Activated B cell treated with CpG ODN at 0.5 μM for 24 hours (primary cell): ENCODE measurements at regions not wholly inside any gene's neighbourhood (a gene's known extent, or its start where the extent isn't known, plus 50 kb on each side); places are given as distances from the start of the nearest gene placed in this dataset.

ENCODE experiments used
- ATAC-seq: fragments of 200-7000 bp; cut with Tn5 transposase; one replicate; pipeline ENCODE4 v1.10.0; 2021; ENCODE audit warnings: low read depth, mild to moderate bottlenecking, moderate library complexity
- CTCF ChIA-PET: fragments of 350-600 bp; sonication (Branson Sonifier 250); formaldehyde crosslinking; loops from one replicate; lab custom pipeline; 2021; ENCODE audit warnings: antibody characterized with exemption; lab: Charles Lee
- POLR2A ChIA-PET: fragments of 350-600 bp; sonication (Branson Sonifier 250); formaldehyde crosslinking; loops from one replicate; lab custom pipeline; 2021; ENCODE audit warnings: antibody characterized with exemption; lab: Charles Lee
- DNase-seq: peaks from one replicate; pipeline ENCODE4 v3.0.0; 2022
- H3K27ac Mint-ChIP-seq: one replicate; pipeline ENCODE4 v1.8.0; 2020; ENCODE audit warnings: mixed read lengths
- H3K27me3 Mint-ChIP-seq: one replicate; pipeline ENCODE4 v1.8.0; 2021; ENCODE audit warnings: mixed read lengths
- H3K36me3 Mint-ChIP-seq: one replicate; pipeline ENCODE4 v1.8.0; 2021; ENCODE audit warnings: low read depth, mixed read lengths
- H3K4me1 Mint-ChIP-seq: one replicate; pipeline ENCODE4 v1.8.0; 2021; ENCODE audit warnings: mixed read lengths
- H3K4me3 Mint-ChIP-seq: one replicate; pipeline ENCODE4 v1.8.0; 2020; ENCODE audit warnings: mild to moderate bottlenecking, mixed read lengths
- H3K9me3 Mint-ChIP-seq: one replicate; pipeline ENCODE4 v1.8.0; 2020; ENCODE audit warnings: mixed read lengths
- CTCF ChIP-seq: fragments of 200-600 bp; IDR thresholded peaks from one replicate; pipeline ENCODE4 v1.8.0; 2022; ENCODE audit warnings: antibody characterized with exemption, mild to moderate bottlenecking
- intact Hi-C: fragments of 100-400 bp; cut with micrococcal nuclease; formaldehyde crosslinking; loops from one replicate; pipeline ENCODE4 v1.15.1; 2024

- H3K27me3 Mint-ChIP-seq: no peaks in the 10 kb centered on the region
- intact Hi-C loops: no loop called here
- ATAC-seq (no peak), DNase-seq (no peak)
- ChIA-PET POLR2A (interaction anchor here (0.6 kb wide), 1 partner anchor 1672 kb away, joined by 3 read pairs; no protein-coding TSS in a partner anchor), CTCF (no interaction called here)
- no peak overlapping the region for H3K4me3 Mint-ChIP-seq
- no peaks in the 10 kb centered on the region for H3K4me1 Mint-ChIP-seq
- no peak for TF ChIP-seq CTCF
- no peak overlapping the region for H3K27ac Mint-ChIP-seq
- no peaks in the 10 kb centered on the region for H3K36me3 Mint-ChIP-seq
- H3K9me3 Mint-ChIP-seq: no peaks in the 10 kb centered on the region
Measured at GRCh38 chr15:39530480-39531342, 50.2 kb upstream of the THBS1 start.
